ENCODE measurements at regions not wholly inside any gene's neighbourhood (a gene's known extent, or its start where the extent isn't known, plus 50 kb on each side); places are given as distances from the start of the nearest gene placed in this dataset.

DNA sequence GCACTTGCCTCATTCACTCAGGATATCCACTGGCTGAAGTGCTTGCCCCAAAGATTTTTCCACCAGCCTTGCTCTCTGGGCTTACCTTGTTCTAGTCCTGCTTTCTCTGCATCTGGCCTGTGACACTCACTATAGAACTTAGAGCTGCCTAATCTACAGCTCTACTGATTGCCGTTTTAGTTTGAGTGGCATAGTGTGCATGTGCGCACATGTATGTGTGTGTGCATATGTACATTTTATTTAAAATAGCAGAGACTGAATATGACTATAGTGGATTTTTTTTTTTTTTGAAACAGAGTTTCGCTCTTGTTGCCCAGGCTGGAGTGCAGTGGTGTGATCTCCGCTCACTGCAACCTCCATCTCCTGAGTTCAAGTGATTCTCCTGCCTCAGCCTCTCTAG, 92.0 kb upstream of the CCDC190 start:
- H3K27ac Mint-ChIP-seq = peak overlapping the region in 1 of 10 donors; percentile 59
- peaks cover 2 to 35% (median 17%) of the 10 kb centered on the region in 5 donors for H3K27me3 Mint-ChIP-seq
- no peak for ATAC-seq
- peaks cover 0 to 2% (median 0%) of the 10 kb centered on the region in 4 donors for H3K4me1 Mint-ChIP-seq
- H3K9me3 Mint-ChIP-seq = peaks cover 0 to 2% (median 0%) of the 10 kb centered on the region in 9 donors
- POLR2A ChIA-PET = no interaction called here
- no peak overlapping the region for H3K4me3 Mint-ChIP-seq
- H3K36me3 Mint-ChIP-seq = no peaks in the 10 kb centered on the region
- DNase-seq = no peak

- DNase-seq (no peak), ATAC-seq (no peak)
- peaks cover 4 to 25% (median 11%) of the 10 kb centered on the region in 5 donors for H3K27me3 Mint-ChIP-seq
- no peaks in the 10 kb centered on the region for H3K36me3 Mint-ChIP-seq
- POLR2A ChIA-PET = no interaction called here
- peaks cover 0 to 2% (median 0%) of the 10 kb centered on the region in 4 donors for H3K4me1 Mint-ChIP-seq
- peaks cover 0 to 2% (median 0%) of the 10 kb centered on the region in 9 donors for H3K9me3 Mint-ChIP-seq
- no peak overlapping the region for H3K4me3 Mint-ChIP-seq
- no peak overlapping the region for H3K27ac Mint-ChIP-seq
Measured at GRCh38 chr1:162951553-162952315, 90.8 kb upstream of the CCDC190 start.

DNA sequence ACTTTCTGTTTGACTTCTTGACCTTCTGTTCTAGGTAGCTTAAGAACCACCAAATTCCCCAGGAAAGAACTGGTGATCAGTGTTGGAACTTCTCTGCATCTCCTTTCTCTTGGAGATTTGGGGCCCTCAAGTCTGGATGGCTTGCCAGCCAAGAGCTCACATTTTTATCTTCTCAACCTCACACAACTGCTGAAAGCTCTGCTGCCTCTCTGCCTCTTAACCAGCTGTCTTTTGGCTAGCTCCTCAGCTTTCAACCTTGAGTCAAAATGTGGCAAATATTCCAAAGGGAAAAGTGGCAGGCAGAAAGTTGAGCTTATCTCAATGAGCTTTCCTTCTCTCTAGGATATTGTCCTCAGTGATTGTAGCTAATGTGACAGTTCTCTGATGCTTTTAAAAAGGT, 89.2 kb upstream of the CCDC190 start:
- POLR2A ChIA-PET = no interaction called here
- Mint-ChIP-seq H3K27ac (no peak overlapping the region), H3K4me1 (peaks cover 0 to 2% (median 0%) of the 10 kb centered on the region in 4 donors), H3K9me3 (peaks cover 0 to 2% (median 0%) of the 10 kb centered on the region in 9 donors), H3K27me3 (peaks cover 4 to 25% (median 11%) of the 10 kb centered on the region in 5 donors), H3K36me3 (no peaks in the 10 kb centered on the region), H3K4me3 (no peak overlapping the region)
- no peak for ATAC-seq
- no peak for DNase-seq

GRCh38 chr1:162946701-162947100, 85.7 kb upstream of the CCDC190 start:
- ATAC-seq (no peak), DNase-seq (no peak)
- Mint-ChIP-seq H3K4me3 (no peak overlapping the region), H3K36me3 (no peaks in the 10 kb centered on the region), H3K27ac (no peak overlapping the region), H3K27me3 (peaks cover 1 to 8% (median 2%) of the 10 kb centered on the region in 5 donors), H3K4me1 (no peaks in the 10 kb centered on the region), H3K9me3 (no peaks in the 10 kb centered on the region)
- POLR2A ChIA-PET = no interaction called here

- POLR2A ChIA-PET = no interaction called here
- Mint-ChIP-seq H3K27me3 (peaks cover 0 to 8% (median 2%) of the 10 kb centered on the region in 5 donors), H3K9me3 (no peaks in the 10 kb centered on the region), H3K27ac (no peak overlapping the region), H3K4me3 (no peak overlapping the region), H3K36me3 (no peaks in the 10 kb centered on the region), H3K4me1 (no peaks in the 10 kb centered on the region)
- no peak for DNase-seq
- ATAC-seq = no peak
Measured at GRCh38 chr1:162944974-162945674, 84.1 kb upstream of the CCDC190 start.

DNA sequence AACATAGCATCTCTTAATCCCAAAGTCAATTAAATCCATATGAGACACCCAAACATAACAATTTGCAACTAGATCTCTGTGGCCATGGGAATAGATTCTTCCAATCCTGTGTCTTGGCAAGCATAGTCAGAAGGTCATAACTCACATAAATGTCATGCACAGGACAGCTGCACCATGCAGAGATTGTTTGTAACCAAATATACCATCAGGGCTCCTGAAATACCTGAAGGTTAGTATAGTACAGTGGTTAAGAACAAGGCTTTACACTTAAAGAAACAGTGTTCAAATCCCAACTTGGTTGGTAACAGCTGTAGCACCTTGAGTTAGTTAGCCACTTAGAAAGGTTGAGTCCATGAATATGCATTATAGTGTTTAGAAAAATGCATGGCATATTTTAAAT, 82.6 kb upstream of the CCDC190 start:
- POLR2A ChIA-PET = no interaction called here
- no peak overlapping the region for H3K27ac Mint-ChIP-seq
- no peaks in the 10 kb centered on the region for H3K9me3 Mint-ChIP-seq
- no peak overlapping the region for H3K4me3 Mint-ChIP-seq
- DNase-seq (no peak), ATAC-seq (no peak)
- peaks cover 0 to 13% (median 10%) of the 10 kb centered on the region in 5 donors for H3K27me3 Mint-ChIP-seq
- H3K36me3 Mint-ChIP-seq = no peaks in the 10 kb centered on the region
- no peaks in the 10 kb centered on the region for H3K4me1 Mint-ChIP-seq

DNA sequence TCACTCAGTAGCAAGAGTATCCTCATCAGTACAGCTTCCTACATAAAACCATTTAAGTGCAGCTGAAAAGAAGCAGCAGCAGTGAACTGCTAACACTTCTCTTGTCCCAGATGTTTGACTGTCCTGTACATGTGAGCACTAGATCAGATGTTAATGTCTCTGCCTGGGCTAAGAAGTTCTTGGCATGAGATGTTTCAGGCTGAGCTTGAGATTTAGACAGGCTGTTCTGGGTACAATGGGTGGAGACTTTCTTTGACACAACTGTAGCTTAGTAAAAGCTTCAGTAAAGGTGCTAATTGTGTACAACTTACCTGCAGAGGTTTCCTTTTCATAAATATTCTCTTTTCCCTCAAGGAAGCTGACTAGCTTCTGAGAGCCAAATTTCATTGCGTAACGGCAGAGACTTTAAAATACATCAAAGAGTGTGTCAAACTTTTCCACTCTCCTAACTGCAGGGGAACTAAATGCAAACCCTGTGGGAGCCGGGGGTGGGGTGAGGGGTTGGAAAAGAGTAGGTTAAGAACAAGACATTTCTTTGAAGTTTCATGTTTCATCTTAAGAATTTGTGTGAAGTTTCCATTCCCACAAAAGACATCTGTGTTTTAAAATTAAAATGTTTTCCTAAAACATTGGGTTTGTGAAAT, 82.1 kb upstream of the CCDC190 start:
- H3K4me1 Mint-ChIP-seq = no peaks in the 10 kb centered on the region
- no peak for DNase-seq
- POLR2A ChIA-PET = no interaction called here
- no peaks in the 10 kb centered on the region for H3K36me3 Mint-ChIP-seq
- no peak overlapping the region for H3K4me3 Mint-ChIP-seq
- H3K27ac Mint-ChIP-seq = peak overlapping the region in 1 of 10 donors; percentile 46
- H3K9me3 Mint-ChIP-seq = no peaks in the 10 kb centered on the region
- ATAC-seq = no peak
- peaks cover 0 to 13% (median 10%) of the 10 kb centered on the region in 5 donors for H3K27me3 Mint-ChIP-seq

DNA sequence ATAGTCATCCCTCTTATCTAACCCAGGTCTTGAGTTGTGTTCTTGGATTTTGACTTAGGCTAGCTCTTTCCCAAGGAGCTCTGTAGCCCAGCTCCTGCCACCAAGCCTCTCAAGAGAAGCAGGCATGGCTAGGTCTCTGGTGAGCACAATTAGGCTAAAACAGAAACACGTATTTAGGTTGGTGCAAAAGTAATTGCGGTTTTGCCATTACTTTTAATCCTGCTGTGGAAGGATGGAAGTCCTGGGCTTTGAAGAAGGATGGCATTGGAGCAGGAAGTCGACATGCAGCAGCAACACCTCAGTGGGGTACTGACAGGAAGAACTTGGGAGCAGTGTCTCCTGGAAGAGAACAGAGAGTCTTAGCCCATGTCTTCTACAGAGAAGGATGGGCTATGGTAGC, 80.0 kb upstream of the CCDC190 start:
- H3K4me3 Mint-ChIP-seq = no peak overlapping the region

GRCh38 chr1:162939035-162939434, 78.1 kb upstream of the CCDC190 start:
- DNase-seq (no peak), ATAC-seq (no peak)
- no peak overlapping the region for H3K4me3 Mint-ChIP-seq
- H3K36me3 Mint-ChIP-seq = no peaks in the 10 kb centered on the region
- H3K27ac Mint-ChIP-seq = no peak overlapping the region
- no peaks in the 10 kb centered on the region for H3K4me1 Mint-ChIP-seq
- H3K27me3 Mint-ChIP-seq = peaks cover 8 to 25% (median 21%) of the 10 kb centered on the region in 5 donors
- H3K9me3 Mint-ChIP-seq = no peaks in the 10 kb centered on the region
- POLR2A ChIA-PET = no interaction called here

More for the DNA sequence above, 80.0 kb upstream of the CCDC190 start:
- H3K27me3 Mint-ChIP-seq = peaks cover 9 to 21% (median 10%) of the 10 kb centered on the region in 5 donors
- POLR2A ChIA-PET = no interaction called here
- DNase-seq (no peak), ATAC-seq (no peak)
- H3K4me1 Mint-ChIP-seq = no peaks in the 10 kb centered on the region
- no peaks in the 10 kb centered on the region for H3K36me3 Mint-ChIP-seq
- no peaks in the 10 kb centered on the region for H3K9me3 Mint-ChIP-seq
- H3K27ac Mint-ChIP-seq = no peak overlapping the region

DNA sequence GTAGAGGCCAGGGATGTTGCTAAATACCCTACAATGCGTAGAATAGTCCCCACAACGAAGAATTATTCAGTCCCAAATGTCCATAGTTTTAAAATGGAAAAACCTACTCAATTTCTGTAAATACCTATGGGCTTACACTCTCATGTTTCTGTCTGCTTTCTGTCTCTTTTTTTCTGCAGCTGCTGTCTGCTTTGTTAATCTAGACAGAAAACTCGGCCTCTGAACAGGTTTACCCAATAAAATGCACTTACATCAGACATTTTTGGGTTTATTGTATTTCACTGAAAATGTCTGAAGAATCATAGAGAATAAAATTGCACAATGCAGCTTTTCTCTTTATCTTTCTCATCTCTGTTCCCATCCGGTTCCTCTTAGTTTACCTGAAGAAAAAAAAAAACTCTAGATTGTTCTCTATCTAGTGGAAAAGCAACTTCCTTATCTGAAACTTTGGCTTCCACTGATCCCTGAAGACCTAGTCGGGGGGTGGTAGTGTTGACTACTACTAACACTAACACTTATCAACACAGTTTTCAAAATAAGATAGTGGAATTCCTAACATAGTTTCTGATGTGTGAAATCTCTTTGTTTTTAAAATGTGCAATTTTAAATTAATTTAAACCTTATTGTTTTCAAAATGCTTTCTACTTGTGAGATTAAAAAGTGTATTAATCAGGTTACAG, 76.9 kb upstream of the CCDC190 start:
- Mint-ChIP-seq H3K4me1 (no peaks in the 10 kb centered on the region), H3K4me3 (no peak overlapping the region), H3K27me3 (peaks cover 9 to 27% (median 23%) of the 10 kb centered on the region in 5 donors), H3K36me3 (no peaks in the 10 kb centered on the region), H3K27ac (no peak overlapping the region), H3K9me3 (no peaks in the 10 kb centered on the region)
- DNase-seq (no peak), ATAC-seq (no peak)
- POLR2A ChIA-PET = no interaction called here

GRCh38 chr1:162930976-162931560, 70.1 kb upstream of the CCDC190 start:
- no peaks in the 10 kb centered on the region for H3K9me3 Mint-ChIP-seq
- ATAC-seq (no peak), DNase-seq (no peak)
- POLR2A ChIA-PET = no interaction called here
- no peaks in the 10 kb centered on the region for H3K36me3 Mint-ChIP-seq
- no peak overlapping the region for H3K27ac Mint-ChIP-seq
- peaks cover 5 to 35% (median 11%) of the 10 kb centered on the region in 5 donors for H3K27me3 Mint-ChIP-seq
- no peaks in the 10 kb centered on the region for H3K4me1 Mint-ChIP-seq
- no peak overlapping the region for H3K4me3 Mint-ChIP-seq

- no peak overlapping the region for H3K27ac Mint-ChIP-seq
- DNase-seq (no peak), ATAC-seq (no peak)
- H3K36me3 Mint-ChIP-seq = no peaks in the 10 kb centered on the region
- POLR2A ChIA-PET = no interaction called here
- no peaks in the 10 kb centered on the region for H3K4me1 Mint-ChIP-seq
- H3K9me3 Mint-ChIP-seq = no peaks in the 10 kb centered on the region
- H3K4me3 Mint-ChIP-seq = no peak overlapping the region
- H3K27me3 Mint-ChIP-seq = peaks cover 6 to 39% (median 14%) of the 10 kb centered on the region in 5 donors
Measured at GRCh38 chr1:162930532-162930931, 69.6 kb upstream of the CCDC190 start.
